CD4-positive, alpha-beta T cell treated with Interleukin-12 subunit alpha and Interleukin-12 subunit beta, for 1 hour (primary cell): ENCODE measurements at regions not wholly inside any gene's neighbourhood (a gene's known extent, or its start where the extent isn't known, plus 50 kb on each side); places are given as distances from the start of the nearest gene placed in this dataset.
"Not testable (repeated sequence)": the region's sequence is repeated elsewhere in the genome, so short reads cannot be mapped to it uniquely, and the experiment has no call there.

Experiments used
- DNase-seq: peaks from one replicate; pipeline ENCODE4 v3.0.0-alpha.2; 2020

DNA sequence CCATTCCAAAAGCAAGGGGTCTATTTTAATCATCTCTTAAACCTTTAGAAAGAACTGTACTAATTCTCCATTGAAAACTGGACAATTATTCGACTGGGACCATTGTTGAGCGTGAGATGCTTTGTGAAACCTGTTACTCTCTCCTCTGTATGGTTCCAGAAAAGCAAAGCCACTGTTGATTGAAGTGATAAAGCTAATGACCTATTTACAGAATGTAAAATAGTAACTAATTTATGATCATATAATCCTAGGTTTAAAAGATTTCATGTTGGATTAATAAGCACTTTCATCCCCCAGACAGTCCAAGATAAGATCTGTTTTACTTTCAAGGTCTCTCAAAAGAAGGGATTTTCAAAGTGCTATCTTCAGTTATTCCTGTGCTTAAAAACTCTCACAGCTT is 614.5 kb downstream of the TMA16 start:
- DNase-seq, result no peak

- no peak for DNase-seq
Measured at GRCh38 chr4:164109503-164109902, 615.0 kb downstream of the TMA16 start.

DNA sequence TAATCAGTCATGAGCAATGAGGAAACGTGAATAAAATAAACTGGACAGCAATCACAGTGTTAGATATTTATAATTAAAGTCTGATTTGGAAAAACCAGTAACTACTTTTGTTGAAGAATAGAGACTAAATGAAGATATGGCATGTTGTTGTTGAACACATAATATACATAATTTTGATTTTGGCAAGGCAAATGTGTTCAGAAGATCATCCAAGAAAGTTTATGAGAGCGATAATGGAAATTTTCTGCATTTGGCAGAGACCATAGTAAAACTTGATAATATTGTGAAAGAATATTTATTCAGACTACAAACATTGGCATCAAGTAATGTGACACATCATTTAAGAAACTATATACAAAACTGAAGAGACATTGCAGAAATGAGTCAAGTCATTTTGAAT is 620.7 kb downstream of the TMA16 start:
- DNase-seq, result no peak

DNA sequence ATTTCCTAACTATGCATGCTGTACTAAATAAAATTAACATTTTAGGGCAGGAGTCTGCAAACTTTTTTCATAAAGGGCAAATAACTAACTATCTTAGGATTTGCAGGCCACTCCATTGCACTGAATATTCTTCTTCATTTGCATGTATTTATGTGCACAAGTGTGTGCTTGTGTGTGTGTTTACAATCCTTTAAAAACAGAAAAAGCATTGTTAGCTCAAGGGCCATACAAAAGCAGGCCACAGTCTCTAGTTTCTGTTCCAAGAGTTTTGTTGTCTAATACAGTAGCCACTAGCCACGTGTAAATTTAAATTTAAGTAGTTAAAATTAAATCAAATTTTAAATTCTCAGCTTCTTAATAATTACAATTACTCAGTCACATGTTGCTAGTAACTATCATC is 621.8 kb downstream of the TMA16 start:
- no peak for DNase-seq

GRCh38 chr4:164134388-164134787 is 619.5 kb upstream of the SMIM31 start:
- no peak for DNase-seq

GRCh38 chr4:164136180-164136616 is 617.7 kb upstream of the SMIM31 start:
- no peak for DNase-seq

GRCh38 chr4:164138521-164138920 is 615.4 kb upstream of the SMIM31 start:
- no peak for DNase-seq

DNA sequence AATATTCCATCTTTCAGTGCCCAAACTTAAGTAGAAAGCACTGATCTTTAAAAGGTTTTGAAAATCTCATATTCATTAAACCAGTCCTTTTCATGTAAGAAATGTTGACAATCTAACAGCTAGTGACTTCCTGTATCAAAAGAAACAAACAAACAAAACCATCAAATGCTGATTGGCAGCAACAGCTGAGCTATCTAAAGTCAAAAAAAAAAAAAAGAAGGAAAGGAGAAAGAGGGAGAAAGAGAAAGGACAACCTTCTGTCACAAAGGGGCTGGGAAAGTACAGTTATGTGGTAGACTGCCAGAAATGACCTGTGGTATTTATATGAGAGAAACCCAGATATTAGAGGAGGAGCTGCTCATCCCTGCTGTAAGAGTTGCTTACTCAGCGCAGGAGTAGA is 614.6 kb upstream of the SMIM31 start:
- no peak for DNase-seq

DNA sequence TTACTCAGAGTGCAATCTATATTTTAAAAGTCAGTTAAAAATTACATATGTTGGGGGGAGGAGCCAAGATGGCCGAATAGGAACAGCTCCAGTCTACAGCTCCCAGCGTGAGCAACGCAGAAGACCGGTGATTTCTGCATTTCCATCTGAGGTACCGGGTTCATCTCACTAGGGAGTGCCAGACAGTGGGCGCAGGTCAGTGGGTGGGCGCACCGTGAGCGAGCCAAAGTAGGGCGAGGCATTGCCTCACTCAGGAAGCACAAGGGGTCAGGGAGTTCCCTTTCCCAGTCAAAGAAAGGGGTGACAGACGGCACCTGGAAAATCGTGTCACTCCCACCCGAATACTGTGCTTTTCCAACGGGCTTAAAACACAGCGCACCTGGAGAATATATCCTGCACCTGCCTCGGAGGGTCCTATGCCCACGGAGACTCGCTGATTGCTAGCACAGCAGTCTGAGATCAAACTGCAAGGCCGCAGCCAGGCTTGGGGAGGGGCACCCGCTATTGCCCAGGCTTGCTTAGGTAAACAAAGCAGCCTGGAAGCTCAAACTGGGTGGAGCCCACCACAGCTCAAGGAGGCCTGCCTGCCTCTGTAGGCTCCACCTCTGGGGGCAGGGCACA is 612.1 kb upstream of the SMIM31 start:
- not testable (repeated sequence) for DNase-seq

GRCh38 chr4:164154416-164154815 is 599.5 kb upstream of the SMIM31 start:
- DNase-seq, result no peak

DNA sequence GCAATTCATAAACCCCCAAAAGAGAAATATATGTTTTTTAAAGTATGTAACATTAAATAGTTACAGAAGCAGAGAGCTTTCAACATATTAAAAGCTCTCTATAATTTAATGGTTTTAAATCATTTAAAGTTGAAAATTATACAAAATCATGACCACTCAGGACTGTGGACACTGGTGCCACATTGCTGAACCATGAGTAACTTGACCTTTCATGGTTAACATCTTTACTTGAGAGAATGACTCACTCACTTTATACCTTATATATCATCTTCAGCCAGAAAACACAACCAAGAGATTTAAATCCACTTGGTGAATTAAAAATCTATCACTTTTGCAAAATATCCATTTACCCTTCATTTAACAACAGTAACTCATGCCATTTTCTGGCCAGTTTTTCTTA is 584.3 kb upstream of the SMIM31 start:
- no peak for DNase-seq

- DNase-seq, result no peak
Measured at GRCh38 chr4:164177153-164177552, 576.8 kb upstream of the SMIM31 start.

DNA sequence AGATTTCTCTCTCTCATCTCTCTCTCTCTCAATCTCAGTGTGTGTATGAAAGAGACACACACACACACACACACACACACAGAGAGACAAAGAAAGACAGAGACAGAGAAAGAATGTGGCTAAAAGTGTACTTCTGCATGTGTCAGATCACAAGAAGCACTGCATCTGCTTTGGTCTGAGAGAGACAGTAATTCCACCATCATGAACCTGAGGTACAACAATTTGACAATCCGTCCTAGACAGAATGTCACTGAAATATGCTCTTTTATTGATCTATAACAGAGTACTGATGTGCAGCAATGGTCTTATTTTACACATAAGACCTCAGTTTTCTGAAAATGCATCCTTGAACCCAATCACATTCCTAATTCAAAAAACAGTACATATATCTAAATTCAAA is 576.2 kb upstream of the SMIM31 start:
- no peak for DNase-seq

GRCh38 chr4:164188236-164188635 is 565.7 kb upstream of the SMIM31 start:
- DNase-seq, result no peak

DNA sequence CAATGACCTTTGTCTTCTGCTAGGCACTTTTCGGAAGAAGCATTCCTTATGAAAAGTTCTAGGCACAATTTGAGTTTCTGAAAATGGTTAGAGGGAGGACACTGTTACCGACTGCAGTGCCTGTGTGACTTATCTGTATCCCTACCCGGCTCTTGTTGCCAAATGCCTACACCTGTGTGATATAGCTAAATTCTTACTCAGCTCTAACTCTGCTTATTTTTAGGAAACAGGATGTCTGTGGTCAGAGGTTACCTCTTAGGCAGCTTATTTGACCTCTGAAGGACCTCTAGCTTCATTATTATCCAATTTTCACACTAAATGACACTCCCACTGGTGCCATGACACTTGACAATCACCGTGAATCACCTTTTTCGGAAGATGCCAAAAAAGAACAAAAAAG is 561.1 kb upstream of the SMIM31 start:
- no peak for DNase-seq

- DNase-seq, result no peak
Measured at GRCh38 chr4:164193676-164194075, 560.3 kb upstream of the SMIM31 start.

- DNase-seq, result no peak
Measured at GRCh38 chr4:164197556-164197955, 556.4 kb upstream of the SMIM31 start.

DNA sequence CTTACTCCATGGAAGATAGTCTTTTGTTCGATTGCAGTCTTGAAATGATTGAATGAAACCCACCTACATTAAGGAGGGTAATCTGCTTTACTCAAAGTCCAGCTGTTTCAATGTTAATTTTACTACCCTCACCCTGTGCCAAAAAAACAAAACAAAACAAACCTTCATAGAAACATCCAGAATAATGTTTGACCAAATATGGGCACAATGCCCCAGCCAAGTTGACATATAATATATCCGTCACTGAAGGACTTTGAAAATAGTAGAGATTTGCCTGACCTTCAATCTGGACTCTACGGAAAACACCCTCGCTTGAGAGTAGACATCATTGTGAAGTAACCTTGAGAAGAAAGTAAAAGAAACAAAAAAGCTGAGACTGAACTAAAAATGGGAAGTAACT is 550.5 kb upstream of the SMIM31 start:
- DNase-seq, result no peak

DNA sequence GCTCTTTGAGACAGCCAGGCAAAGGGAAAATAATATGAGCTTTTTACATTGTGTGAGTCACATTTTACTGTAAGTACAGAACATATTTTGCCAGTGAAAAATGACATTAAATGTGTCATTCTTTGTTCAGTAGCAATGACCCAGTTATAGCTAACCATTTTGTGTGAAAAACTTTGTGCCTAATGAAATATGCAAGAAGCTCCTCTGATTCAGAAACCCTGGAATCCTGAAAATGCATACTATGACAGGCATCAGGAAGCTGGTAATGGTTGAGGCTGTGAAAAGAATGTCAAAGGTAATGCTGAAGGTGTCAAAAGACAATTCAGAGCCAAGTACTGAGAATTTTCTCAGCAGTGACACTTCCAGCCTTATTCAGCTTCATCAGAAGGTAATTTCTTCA is 549.5 kb upstream of the SMIM31 start:
- no peak for DNase-seq

DNA sequence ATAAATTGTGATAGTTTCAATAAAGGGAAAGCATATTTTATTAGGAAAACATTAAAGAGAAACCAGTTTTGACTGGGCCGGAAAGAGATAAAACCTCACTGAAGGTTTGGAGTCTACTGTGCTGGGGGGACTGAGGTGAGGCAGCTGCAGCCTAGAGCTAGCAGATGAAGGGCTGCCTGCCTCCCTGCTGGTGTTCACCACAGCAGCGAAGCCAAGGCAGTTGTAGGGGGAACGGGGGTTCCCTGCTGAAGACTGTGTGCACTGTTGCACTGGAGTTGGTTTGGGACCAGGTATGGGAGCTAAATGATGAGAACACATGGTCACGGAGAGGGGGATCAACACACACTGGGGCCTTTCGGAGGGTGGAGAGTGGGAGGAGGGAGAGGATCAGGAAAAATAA is 546.5 kb upstream of the SMIM31 start:
- DNase-seq, result no peak

DNA sequence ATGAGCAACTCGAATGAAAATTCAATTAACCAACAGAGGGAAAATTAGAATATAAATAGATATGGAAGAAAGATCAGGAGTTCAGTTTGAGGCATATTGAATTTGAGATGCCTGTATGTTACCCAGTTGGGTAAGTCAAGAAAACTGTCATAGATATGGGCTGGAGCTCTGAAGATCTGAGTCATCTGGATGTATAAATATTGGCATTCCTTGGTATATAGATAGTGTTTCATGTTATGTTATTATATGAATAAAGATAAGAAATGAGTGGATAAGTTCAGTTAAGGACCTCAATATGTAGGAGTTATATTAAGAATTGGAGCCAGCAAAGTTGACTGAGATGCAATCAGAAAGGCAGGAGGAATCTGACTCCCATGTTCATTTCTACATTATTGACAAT is 543.6 kb upstream of the SMIM31 start:
- DNase-seq, result no peak

- DNase-seq, result no peak
Measured at GRCh38 chr4:164212134-164212533, 541.8 kb upstream of the SMIM31 start.

DNA sequence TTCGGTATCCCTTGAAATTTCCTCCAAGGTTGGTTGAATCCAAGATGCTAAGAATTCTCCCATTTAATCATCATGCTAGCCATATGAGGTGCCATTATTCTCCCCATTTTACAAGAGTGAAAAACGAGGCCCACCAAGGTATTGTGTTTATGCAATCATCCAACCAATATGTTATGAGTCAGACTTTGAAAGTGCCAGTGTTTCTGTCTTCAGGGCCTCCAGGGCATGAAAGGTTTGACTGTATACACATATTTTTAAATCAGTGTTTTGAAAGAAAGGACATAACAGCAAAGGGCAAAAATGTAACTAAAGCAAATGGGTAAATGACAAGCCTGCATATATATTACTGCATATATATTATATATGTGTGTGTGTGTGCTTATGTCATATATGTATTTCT is 541.2 kb upstream of the SMIM31 start:
- no peak for DNase-seq

DNA sequence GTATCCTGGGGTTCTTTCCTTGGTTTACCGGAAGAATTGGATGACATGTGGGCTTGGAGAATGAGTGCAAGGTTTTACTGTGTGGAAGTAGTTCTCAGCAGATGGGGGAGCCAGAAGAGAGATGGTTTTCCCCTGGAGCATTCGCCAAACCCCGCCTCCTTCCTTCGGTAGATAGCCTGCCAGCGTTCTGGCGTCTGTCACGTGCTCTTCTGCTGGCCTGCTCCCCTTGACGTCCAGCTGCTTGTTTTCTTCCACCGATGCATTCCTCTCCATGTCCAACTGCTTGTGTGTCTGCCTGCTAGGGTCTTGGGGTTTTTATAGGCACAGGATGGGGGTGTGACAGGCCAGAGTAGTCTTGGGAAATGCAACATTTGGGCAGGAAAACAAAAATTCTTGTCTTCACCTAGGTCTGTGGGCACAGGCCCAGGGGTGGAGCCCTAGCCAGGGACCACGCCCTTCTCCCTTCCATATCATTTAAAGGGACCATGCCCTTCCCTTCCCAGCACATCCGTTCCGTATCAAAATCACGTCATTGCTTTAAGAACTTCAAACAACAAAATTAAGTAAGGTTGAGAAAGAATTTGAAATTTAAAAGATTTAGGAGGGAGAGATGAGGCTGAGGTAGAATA is 538.7 kb upstream of the SMIM31 start:
- no peak for DNase-seq

DNA sequence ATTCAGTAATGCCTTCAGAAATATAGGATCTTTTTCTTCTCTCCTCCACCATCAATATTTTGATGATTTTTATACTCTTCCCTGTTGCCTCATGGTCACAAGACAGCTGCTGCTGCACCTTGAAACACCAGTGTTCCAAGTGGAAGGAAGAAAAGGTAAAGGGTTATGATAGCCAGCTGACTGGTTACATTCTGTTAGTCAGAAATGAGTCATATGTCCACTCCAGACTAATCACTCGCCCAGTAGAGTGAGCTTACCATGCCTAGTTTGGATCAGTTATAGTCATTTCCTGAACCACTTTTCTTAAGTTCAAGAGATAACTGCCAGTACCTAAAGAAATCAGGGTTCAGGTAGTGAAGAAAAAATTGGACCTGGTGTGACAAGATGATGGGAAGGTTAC is 532.3 kb upstream of the SMIM31 start:
- no peak for DNase-seq
